ENCODE measurements at regions not wholly inside any gene's neighbourhood (a gene's known extent, or its start where the extent isn't known, plus 50 kb on each side); places are given as distances from the start of the nearest gene placed in this dataset.
"Not testable (repeated sequence)": the region's sequence is repeated elsewhere in the genome, so short reads cannot be mapped to it uniquely, and the experiment has no call there.

DNA sequence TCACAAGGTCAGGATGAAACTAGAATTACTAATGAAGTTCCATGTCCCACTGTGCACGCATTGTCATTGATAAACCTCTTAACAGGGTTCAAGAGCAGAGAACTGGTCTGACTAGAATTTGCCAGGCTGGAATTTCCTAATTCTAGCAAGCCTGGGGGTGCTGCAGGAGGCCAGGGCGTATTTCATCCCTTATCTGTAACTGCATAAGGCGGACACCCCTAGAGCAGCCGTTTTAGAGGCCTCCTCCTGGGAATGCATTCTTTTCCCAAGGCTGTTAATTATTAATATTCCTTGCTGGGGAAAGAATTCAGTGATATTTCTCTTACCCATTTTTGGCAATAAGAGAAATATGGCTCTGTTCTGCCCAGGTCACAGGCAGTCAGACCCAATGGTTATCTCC lies 124.5 kb upstream of the PRDX6 start:
- H3K79me1 ChIP-seq (ENCODE audit: low read depth in 1 of 2, low read length in 2 of 2); H3K23ac ChIP-seq (ENCODE audit: low read depth, low read length); H3K4me2 ChIP-seq (ENCODE audit: low read depth, low read length); H3K4me1 ChIP-seq (ENCODE audit: control insufficient read depth, insufficient read depth, low read length); H3K14ac ChIP-seq (replicated peaks; ENCODE audit: low read depth, low read length); CTCF ChIA-PET; H3K9me3 ChIP-seq (ENCODE audit: control insufficient read depth, insufficient read depth, low read length); H3K4ac ChIP-seq (ENCODE audit: low read depth, low read length); H2BK5ac ChIP-seq (ENCODE audit: low read depth, low read length, poor library complexity, severe bottlenecking); H3K27ac ChIP-seq (ENCODE audit: insufficient read depth, low read length); H2AFZ ChIP-seq (replicated peaks; ENCODE audit: low read length, poor library complexity); dilution Hi-C loops (cut with HindIII; ENCODE audit: low sequenced_read_pairs, unreplicated experiment); H2BK120ac ChIP-seq (ENCODE audit: low read depth, low read length); in situ Hi-C loops (cut with MboI; ENCODE audit: low sequenced_read_pairs); H2AK9ac ChIP-seq (replicated peaks; ENCODE audit: low read depth, low read length, poor library complexity); DNase-seq; intact Hi-C loops (cut with micrococcal nuclease); H3K56ac ChIP-seq (ENCODE audit: extremely low read depth, insufficient read depth, low read length); H4K5ac ChIP-seq (ENCODE audit: low read depth, low read length); H3K27me3 ChIP-seq (ENCODE audit: control insufficient read depth, insufficient read depth, low read length); H4K20me1 ChIP-seq (ENCODE audit: insufficient read depth, low read length); POLR2A ChIA-PET (ENCODE audit: unreplicated experiment); H4K91ac ChIP-seq (ENCODE audit: insufficient read depth, low read depth, low read length); H2BK20ac ChIP-seq (ENCODE audit: low read depth, low read length); H3K18ac ChIP-seq (ENCODE audit: low read depth, low read length); H3K36me3 ChIP-seq (ENCODE audit: control insufficient read depth, insufficient read depth, low read length); H2BK15ac ChIP-seq (ENCODE audit: low read depth, low read length); H3K9me1 ChIP-seq (ENCODE audit: insufficient read depth, low read length); H4K8ac ChIP-seq (ENCODE audit: low read depth in 2 of 2, low read length in 2 of 2); ATAC-seq (ENCODE audit: low read depth); H2AK5ac ChIP-seq (ENCODE audit: low read depth, low read length); H3K9ac ChIP-seq (ENCODE audit: low read depth, low read length); H3K4me3 ChIP-seq (ENCODE audit: insufficient read depth, low read depth, low read length); BruUV-seq (replicated peaks): not testable (repeated sequence)
- 100% methylated on average over 1 of the region's 4 CpGs; no CpG with 5 or more reads in 1 of the 2 experiments for WGBS, 2 experiments (ENCODE audit: extremely low coverage in 2 of 2, insufficient read length in 1 of 2)

All from IMR-90 (cell line).